DMS 273 treated with DMSO at 0.1 percent for 48 hours (cell line): ENCODE measurements at regions not wholly inside any gene's neighbourhood (a gene's known extent, or its start where the extent isn't known, plus 50 kb on each side); places are given as distances from the start of the nearest gene placed in this dataset.
A peak's percentile ranks its signal among the peaks of the same experiment; 100 is the strongest.
"Not testable (repeated sequence)": the region's sequence is repeated elsewhere in the genome, so short reads cannot be mapped to it uniquely, and the experiment has no call there.

ENCODE experiments used
- DNase-seq: peaks from one replicate; lab custom pipeline; 2025; lab: John Stamatoyannopoulos, UW

DNA sequence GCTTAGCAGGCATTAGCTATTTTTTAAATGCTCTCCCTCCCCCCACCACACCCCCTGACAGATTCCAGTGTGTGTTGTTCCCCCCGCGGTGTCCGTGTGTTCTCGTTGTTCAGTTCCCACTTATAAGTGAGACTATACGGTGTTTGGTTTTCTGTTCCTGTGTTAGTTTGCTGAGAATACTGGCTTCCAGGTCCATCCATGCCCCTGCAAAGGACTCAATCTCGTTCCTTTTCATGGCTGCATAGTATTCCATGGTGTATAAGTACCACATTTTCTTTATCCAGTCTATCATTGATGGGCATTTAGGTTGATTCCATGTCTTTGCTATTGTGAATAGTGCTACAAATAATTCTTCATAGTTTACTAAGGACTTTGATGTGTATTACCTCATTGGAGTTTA is 97.3 kb upstream of the ZEB2 start:
- DNase-seq: not testable (repeated sequence)

DNA sequence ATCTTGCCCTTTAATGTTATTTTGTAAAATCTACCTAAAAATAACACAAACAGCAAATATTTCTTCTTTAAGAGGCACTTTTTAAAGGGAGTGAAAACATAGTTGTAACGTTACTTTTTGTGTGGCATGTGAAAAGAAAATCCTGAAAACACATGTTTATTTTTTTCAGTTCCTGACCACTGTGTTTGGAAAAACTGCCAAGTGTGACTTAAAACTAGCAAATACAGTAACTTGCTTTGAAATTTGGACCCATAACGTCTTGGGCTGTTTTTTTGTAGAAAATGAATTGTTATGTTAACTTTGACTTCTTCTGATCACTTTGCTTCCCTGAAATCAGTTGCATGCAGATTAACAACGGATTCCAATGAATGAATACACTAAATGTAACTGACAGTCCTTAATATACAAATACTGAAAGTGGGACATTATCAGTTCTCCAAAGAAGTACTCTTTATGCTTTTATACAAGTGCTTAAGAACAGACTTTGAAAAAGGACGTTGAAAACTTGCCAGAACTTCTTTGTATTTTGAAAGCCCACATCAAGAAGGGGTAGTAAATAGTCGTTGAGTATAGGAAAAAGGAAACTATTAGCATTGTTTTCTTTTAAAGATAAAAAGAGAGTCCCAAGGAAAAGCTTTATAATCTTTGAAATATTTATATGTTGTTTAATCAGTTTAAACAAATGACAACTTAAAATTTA is 96.1 kb upstream of the ZEB2 start:
- DNase-seq: no peak

DNA sequence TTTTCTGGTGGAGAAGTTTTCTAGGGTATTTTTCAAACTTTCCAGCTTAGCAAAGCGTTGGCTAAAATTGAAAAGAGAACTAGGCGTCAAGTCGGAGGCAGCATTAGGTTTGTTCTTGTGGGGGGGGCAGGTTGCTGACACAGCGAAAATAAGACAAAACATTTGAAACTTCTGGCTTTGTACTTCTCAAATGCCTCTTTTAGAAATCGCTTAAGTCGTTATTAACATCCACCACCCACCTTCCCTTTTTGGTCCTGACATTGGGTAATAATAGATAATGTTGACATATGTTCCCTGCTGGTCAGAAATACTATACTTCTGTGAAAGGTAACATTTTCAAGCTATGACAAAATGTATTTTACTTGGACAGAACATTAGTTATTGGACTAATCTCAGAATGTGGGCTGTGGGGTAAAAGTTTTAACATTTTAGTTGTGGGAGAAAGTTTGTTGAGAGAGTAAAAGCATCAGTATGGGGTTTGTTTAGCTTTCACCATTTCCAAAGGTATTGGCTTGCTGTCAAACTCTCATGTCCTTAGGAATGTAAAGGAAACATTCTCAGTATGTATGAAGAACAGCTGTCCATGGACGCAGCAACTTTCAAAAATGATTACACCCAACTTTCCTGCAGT is 88.1 kb upstream of the ZEB2 start:
- DNase-seq: no peak

DNA sequence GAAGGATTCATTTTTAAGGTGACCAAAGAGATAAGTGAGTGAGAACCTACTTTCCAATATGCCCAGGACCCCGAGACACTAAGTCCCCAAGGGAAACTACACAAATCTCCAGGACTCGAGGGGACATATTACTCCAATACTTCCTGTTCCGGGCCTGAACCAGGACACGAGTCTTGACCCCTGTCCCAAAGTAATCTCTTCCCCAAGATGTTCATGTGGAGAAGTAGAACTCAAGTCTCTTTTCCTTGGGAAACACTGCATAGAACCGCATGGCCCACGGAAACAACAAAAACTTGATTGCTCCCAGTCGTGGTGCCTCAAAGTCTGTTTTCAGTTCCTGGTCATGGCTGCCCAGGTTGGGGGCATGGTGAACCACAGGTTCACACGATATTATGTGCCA is 87.2 kb upstream of the ZEB2 start:
- no peak for DNase-seq

DNA sequence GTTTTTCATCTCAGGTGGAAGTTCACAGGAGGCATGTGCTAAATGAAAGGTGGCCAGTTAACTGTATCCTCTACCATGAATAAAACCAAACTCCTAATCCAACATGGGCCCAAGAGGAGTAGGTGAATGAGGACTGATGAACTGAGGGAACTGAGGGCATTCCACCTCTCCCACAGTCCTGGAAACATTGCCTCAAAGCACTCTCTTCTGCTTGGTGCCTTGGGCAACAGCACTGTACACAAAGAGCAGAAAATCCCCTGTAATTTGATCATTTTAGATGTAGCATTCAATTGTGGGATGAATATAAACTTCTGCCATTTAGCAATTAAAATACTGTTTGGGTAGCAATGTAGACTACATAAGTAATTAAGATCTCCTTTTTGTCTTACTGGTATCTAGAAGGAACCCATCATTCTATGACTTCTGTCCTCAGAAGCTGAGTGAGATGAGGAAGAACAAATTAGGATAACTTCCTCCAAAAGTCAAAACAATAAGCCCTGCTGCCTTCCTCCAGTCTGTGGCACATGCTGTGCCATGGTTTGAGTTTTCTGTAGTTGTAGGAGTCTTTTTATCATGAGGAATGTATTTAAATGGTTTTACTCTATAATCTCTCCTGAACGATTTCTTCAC is 86.7 kb upstream of the ZEB2 start:
- DNase-seq: no peak

DNA sequence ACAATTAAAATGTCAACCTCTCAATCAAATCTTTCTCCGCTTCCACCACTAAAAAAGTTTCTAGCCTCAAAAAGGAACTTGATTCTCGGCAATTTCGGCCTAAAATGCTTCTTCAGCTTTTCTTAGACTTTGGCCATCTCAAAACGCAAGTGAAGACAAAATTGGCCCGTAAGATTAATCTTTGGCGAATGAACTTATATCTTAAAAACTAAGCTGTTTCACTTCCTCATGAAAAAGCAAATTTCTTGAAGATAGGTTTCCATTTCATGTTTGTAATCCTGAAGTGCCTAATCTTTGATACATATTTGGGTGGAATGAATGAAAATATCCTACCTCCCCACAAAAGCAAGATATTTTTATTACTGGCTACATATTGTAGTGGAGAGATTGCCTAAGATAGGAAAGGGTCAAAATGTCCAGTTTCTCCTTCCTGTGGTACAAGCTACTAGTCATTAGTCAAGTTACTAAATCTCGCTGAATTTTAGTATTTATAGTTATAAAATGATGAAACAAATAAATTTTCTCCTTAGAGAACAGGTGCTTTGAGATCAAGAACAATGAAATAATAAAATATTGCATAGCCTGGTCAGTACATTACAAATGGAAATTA is 85.4 kb upstream of the ZEB2 start:
- DNase-seq: no peak

DNA sequence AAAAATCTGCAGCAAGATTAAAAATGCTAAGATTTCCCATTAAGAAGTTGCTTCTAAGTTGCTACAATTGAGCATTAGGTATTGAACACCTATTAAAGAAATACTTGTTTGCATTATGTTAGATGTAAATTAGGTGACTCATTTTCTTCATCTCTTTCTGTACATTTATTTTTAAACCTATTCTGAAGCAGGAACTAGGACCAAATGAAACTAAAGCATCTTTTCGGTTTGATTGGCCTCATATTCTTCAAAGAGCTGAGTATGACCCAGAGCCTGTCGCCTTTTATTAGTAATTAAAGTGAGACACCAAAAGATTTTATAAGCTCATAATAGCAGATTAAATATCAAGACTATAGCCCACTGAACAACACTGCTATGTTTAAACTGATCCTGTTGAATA is 83.4 kb upstream of the ZEB2 start:
- no peak for DNase-seq

DNA sequence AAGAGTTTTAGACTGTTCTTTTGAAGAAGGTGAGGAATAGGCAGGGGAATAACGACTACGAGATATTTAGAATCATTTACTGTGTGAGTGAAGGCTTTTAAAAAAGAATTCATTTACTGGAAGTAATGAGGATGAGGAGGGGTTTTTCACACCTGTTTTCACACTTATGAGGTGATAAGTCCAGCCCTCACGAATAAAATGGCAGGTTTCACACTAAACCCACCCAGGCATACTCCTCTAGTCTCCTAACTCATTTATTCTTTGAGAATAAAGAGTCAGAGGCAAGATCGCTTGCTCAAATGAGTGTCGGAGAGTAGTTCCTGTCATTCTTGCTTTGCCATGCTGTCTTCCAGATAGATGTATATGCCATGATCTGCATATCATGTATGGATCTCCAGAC is 79.0 kb upstream of the ZEB2 start:
- DNase-seq: no peak

DNA sequence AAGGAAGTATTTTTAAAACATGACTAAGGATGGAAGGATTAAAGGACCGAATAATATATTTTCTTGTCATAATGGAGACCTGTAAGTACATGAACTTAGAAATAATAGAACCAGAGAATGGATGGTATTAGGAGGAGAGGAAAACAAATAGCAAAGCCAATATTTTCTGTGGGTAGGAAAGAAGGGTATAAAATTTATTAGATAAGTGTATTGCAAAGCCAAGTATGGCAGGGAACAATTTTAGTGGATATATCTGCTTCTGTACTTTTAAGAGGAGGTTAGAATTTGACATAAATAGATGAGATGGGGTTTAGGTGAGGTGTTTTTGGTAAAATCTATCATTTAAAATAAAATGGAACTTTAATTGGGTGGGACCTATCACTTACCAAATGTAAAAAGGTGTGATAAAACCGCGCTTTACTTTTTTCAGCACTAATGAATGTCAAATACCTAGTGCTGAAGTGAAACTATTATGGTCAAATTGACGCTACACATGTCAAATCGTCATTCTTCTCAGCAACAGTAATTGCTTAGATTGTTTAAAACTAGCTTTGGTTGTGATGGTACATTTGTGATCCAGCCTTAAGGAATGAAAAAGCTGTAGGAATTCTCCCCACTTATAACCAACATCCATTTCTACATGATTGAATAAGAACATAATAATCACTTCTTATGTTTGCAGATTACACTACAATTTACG is 78.1 kb upstream of the ZEB2 start:
- DNase-seq: no peak

DNA sequence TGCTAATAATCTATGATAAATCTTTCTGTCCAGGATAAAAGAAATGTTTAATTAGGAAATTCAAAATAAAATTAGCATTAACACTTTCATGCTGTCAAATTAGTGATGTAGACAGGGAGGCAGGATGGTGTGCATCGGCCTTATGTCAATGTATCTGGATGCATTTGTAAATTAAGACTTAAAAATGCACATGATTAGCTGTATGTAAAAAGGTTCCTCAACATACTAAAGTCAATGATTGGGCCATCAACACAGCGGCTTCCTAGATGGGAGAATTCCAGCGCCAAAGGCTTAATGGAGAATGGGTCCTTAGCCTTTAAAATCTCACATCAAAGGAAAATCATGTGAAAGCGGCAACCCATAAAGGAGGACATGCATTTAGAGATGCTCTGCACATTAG is 77.5 kb upstream of the ZEB2 start:
- DNase-seq: no peak

DNA sequence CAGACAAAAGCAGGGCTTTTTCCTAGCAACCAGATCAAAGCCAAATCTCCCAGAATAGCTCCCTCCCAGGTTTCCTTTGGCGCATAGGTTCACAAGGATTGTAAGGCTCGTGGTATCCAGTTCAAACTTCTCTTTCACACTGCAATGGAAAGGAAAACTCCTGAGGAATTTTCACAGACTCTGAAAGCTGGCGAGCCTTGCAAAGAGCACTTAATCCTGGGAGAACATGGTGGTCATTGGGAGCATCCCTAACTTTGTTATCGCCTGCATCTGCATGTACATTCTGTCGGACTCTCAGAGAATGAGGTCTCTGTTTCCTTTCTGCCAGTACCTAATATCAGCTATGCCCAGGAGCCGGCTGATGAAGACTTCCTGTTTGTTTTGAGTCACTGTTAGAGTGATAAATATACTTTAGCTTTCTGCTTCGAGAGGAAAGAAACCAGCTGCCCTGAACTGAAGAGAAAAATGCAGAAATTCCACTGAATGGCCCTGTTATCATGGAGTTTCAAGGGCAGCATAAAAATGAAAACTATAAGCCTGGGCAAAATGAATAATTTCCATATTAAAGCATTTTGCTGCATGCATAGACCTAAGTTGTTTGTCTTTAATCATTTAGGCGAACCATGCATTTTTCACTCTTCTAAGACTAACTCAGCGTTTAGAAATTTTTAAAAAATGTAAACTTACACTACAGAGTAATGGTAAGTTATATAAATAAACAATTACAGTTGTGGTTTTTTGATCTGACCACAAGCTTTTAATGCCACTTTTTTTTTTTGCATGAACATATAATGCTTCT is 76.4 kb upstream of the ZEB2 start:
- peak; percentile 21 for DNase-seq

DNA sequence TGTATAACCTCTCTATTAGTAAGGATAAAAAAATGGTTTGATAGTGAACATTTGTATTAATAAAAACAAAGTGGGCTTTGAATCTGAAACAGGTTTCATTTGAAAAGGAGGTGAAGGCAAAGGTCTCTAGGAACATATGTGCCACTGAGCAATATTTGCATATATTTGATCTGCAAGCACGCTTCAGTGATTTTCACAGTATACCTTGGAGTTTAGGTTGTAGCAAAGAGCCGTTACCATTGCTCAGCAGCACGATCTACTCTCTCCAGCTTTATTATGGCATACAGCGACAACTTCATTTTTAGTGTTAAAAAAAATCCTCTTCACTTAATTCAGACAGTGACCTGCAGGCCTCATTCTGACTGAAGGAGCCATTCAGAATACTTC is 75.8 kb upstream of the ZEB2 start:
- DNase-seq: peak; percentile 27

DNA sequence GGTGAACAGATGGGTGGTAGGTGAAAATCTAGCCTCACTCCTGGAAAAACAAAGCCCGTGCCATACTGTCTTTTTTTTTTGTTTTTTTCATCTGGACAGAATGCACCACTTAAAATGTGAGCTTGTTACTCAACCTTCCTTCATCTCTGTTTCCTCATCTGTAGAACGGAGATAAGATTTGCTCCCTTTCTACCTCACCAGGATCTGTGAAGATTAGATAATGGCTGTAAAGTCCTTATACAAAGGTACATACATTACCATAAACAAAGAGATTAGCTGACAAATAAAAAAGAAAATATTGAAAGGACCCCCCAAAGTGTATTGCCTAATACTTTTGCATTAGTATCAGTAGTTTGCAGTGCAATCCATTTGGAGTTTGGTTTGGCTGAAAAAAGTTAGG is 75.4 kb upstream of the ZEB2 start:
- peak; percentile 31 for DNase-seq

DNA sequence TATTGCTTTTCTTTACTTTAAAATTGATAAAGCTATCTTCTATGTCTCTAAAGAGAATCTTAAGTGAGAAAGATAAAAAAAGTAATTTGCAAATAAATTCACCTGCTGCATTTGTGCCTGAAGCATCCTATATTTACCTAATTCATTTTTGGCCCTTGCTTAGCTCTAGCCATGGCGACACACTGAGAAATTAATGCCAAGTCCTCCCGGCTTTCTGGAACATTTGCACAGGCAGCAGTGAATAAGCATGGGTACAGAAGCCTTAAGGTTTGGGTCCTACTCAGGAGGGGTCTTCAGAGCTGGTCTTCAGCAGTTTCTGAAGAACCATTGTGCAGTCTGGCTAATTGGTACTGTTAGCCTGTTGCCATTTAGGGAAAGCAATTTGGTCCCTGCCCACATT is 73.9 kb upstream of the ZEB2 start:
- DNase-seq: no peak

DNA sequence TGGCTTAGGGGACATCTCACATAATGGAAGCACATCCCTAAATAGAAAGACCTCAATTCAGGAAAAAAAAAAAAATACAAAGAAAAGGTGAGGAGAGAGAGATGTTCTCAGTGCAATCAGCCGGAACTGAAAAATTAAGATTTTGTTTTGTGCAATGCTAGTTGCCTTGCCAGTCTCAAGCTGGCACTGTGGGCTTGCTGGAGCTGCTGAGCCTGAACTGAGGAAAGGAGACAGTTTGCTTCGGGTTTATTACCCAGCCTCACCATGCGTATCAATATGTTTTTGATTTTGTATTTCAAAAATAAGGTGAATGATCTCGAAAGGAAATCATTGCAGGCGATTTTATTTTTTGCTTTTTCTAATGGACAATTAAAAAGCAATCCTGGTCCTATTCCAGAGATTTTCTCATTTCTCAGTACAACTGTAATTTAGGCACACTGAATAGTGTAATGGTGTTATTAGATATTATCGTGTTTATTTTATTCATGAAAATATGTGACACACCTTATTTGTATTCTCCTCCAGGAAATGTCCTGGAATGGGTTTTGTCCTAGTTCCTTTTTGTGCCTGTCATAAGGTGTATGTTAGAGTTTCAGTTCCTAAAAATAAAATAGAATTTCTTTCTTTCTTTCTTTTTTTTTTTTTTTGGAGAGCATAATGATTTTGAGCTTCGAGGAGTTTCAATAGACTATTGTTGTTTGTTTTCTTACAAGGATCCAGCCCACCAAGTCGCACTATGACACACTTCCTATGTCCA is 72.8 kb upstream of the ZEB2 start:
- DNase-seq: no peak

DNA sequence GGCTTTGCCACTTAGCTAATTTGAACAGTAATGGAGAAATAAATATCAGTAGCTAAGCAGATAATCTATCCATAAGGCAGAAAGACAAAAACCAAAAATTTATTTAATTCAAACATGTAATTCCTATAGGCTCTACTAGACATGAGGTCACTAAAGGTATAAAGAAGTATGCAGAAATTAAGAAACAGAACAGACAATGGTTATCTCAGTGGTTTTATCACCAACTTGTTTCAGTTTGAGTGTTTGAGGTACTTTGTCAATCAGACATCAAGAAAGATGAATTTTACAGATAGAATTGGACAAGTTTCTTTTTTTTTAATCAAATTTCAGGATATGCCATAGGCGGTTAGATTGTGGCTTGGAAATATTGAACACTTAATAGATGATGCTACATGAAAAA is 67.4 kb upstream of the ZEB2 start:
- DNase-seq: no peak

DNA sequence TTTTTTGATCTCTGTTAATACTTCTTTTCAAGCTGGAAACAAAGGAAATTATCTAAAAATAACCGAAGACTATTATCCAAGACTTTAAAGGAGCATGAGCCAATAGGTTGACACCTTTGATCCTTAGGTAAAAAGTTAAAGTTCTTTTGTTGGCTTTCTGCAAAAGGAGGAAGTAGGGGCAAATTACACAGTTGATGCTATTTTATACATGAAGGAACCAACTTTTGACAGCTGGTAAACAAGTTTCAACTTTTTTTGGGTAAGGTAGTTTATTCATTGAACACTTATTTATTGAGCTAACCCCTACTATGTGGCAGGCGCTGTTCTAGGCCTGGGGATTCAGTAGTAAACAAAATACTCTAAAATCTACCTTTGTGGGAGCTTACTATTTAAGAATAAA is 66.6 kb upstream of the ZEB2 start:
- DNase-seq: no peak

DNA sequence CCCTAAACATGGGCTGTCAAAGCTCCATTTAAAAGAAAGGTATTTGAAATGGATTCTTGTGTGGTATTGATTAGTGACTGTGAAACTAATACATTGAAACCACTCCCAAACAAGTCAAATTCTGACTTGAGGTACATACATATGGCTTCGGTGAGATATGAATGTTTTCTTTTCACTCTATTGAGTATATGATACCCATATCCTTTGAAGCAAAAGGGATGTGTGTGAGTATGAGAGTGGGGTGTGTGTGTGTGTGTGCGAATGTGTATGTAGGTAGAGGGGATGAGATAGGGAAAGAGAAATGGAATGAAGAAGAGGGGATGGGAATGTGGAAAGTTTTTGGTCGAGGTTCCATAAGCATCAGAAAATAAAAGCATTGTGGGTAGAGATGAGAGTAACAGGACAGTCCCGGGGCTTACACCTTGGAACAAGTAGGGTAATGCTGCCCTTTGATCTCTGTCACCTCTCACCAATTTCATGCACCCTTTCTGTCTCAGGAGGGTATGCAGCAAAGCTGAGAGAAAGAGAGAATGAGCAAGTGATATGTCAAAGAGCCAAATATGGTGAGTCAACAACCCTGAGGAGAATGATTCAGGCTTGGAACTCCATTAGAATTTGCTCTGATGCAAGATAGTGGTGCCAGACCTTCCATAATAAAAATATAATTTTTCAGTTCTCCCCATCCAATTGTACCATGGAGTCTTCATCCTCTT is 64.0 kb upstream of the ZEB2 start:
- DNase-seq: no peak

DNA sequence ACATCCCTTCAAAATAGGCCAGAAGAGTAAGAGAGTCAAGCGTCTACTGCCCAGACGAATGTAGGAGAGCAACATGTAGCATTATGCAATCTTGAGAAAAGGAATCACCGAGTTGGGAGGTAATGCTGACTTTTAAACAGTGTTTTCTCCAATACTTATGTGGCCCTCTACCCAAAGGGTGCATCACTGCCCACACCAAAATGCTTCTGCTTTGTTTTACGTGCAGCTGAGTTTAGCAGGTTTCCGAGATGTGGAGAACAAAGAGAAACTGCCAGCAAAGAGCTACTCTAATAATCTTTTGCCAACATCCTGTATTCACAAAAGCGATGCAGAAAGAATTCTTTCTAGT is 63.4 kb upstream of the ZEB2 start:
- DNase-seq: no peak

DNA sequence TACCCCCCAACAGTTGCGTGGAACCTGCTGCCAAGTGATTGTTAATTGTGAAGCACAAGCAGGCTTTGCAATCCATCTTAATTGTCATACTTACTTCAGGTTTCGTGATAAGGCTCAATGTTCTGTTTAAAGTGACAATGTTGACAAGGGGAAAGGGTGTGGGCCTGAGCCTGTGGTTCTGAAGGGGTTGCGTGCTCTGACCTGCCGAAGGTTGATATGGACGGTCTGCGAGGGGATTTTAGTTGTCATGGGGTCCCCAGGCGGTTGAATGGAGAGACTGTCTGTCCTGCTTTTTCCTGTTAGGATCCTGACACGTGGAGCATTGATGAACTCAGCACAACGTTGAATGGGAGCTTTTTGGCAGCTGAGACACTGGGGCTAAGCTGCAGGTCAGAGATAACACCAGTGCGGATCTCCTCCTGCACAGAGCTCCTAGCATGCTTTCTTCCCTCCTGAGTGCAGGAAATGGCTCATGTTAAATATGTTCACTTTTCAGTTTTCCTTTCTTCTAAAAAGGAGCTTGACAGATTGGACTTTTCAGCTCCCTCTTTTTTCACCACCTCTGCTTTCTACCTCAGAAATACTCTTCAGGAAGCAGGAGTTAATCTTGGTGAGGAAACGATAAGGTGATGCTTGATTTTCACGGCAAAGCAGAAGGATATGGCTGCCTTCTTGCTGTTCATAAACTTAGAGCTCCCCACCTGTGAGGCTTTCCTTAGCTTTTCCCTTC is 62.9 kb upstream of the ZEB2 start:
- DNase-seq: no peak
